ENCODE measurements at regions not wholly inside any gene's neighbourhood (a gene's known extent, or its start where the extent isn't known, plus 50 kb on each side); places are given as distances from the start of the nearest gene placed in this dataset.

DNA sequence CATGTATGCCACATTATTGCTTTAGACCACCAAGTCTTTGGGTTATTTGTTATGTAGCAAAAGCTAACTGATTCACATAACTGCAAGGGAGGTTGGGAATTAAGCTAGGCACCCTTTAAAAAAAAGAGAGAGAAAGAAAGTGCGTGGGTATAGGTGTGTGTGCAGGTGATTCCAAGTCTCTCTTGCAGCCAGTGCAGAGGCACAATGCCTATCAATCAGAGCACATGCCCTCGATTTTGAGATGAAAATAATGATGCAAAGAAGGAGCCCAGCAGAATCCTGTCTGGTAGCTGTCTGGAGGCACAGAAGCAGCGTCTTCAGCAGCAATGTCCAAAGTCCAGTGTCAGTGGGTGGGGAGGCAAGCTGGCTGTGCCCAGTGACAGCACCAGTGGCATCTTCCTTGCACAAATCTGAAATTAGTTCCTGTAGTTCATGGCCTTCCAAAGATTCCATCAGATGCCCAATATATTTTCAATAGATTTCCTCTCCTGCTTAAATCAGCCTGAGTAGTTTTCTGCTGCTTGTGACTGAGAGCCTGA is 62.4 kb upstream of the TBPL2 start:
- H3K4me3 ChIP-seq (ENCODE audit: insufficient read depth, low read depth, low read length) = no peak overlapping the region
- no peak overlapping the region for H3K18ac ChIP-seq (ENCODE audit: low read depth, low read length)
- H4K91ac ChIP-seq (ENCODE audit: insufficient read depth, low read depth, low read length) = no peak overlapping the region
- H2AK5ac ChIP-seq (ENCODE audit: low read depth, low read length) = no peak overlapping the region
- H2BK15ac ChIP-seq (ENCODE audit: low read depth, low read length) = no peak overlapping the region
- no TSS peak for BruUV-seq (replicated peaks)
- H3K27me3 ChIP-seq (ENCODE audit: control insufficient read depth, insufficient read depth, low read length) = peaks cover 9% of the 10 kb centered on the region
- dilution Hi-C loops (cut with HindIII; ENCODE audit: low sequenced_read_pairs, unreplicated experiment) = no loop called here
- ChIA-PET POLR2A (ENCODE audit: unreplicated experiment) (no interaction called here), CTCF (interaction anchor here (0.7 kb wide), 1 partner anchor 96 kb away, joined by 4 read pairs; no protein-coding TSS in a partner anchor)
- no peaks in the 10 kb centered on the region for H3K9me1 ChIP-seq (ENCODE audit: insufficient read depth, low read length)
- in situ Hi-C loops (cut with MboI; ENCODE audit: low sequenced_read_pairs) = no loop called here
- H3K79me1 ChIP-seq (ENCODE audit: low read depth in 1 of 2, low read length in 2 of 2) = no peaks in the 10 kb centered on the region
- 100% methylated on average over 1 of the region's 3 CpGs; no CpG with 5 or more reads in 1 of the 2 experiments for WGBS, 2 experiments (ENCODE audit: extremely low coverage in 2 of 2, insufficient read length in 1 of 2)
- H2BK120ac ChIP-seq (ENCODE audit: low read depth, low read length) = no peak overlapping the region
- H3K56ac ChIP-seq (ENCODE audit: extremely low read depth, insufficient read depth, low read length) = no peak overlapping the region
- H4K5ac ChIP-seq (ENCODE audit: low read depth, low read length) = no peak overlapping the region
- H2AFZ ChIP-seq (replicated peaks; ENCODE audit: low read length, poor library complexity) = no peak overlapping the region
- no peak overlapping the region for H2BK20ac ChIP-seq (ENCODE audit: low read depth, low read length)
- no peaks in the 10 kb centered on the region for H3K36me3 ChIP-seq (ENCODE audit: control insufficient read depth, insufficient read depth, low read length)
- intact Hi-C loops (cut with micrococcal nuclease) = no loop called here
- no peak overlapping the region for H2AK9ac ChIP-seq (replicated peaks; ENCODE audit: low read depth, low read length, poor library complexity)
- TF ChIP-seq ELK1 (IDR thresholded peaks at IDR 0.05; ENCODE audit: borderline replicate concordance, low read depth, low read length) = no peak
- TF ChIP-seq RFX5 (IDR thresholded peaks at IDR 0.05; ENCODE audit: low read depth, low read length) = no peak
- TF ChIP-seq MXI1 (IDR thresholded peaks at IDR 0.05; ENCODE audit: borderline replicate concordance, low read depth, low read length) = no peak
- TF ChIP-seq RCOR1 (IDR thresholded peaks at IDR 0.05; ENCODE audit: insufficient replicate concordance, low read length) = no peak
- no peak for TF ChIP-seq CTCF (conservative IDR thresholded peaks at IDR 0.05; ENCODE audit: low read depth, low read length)
- no peak for TF ChIP-seq SMC3 (IDR thresholded peaks at IDR 0.05; ENCODE audit: low read depth, low read length)
- no peak for TF ChIP-seq MAFK (IDR thresholded peaks at IDR 0.05; ENCODE audit: low read depth, low read length)
- TF ChIP-seq BHLHE40 (IDR thresholded peaks at IDR 0.05; ENCODE audit: low read depth, low read length) = no peak
- TF ChIP-seq RAD21 (IDR thresholded peaks at IDR 0.05; ENCODE audit: low read length) = no peak
- TF ChIP-seq CEBPB (IDR thresholded peaks at IDR 0.05; ENCODE audit: low read depth, low read length) = no peak
- no peak for TF ChIP-seq NFE2L2 (IDR thresholded peaks at IDR 0.05; ENCODE audit: low read depth, low read length)
- no peak for TF ChIP-seq MAZ (IDR thresholded peaks at IDR 0.05; ENCODE audit: borderline replicate concordance, low read depth, low read length)
- TF ChIP-seq FOS (IDR thresholded peaks at IDR 0.05; ENCODE audit: low read depth, low read length) = no peak
- no peak for TF ChIP-seq USF2 (IDR thresholded peaks at IDR 0.05; ENCODE audit: low read depth, low read length)
- no peak for TF ChIP-seq CHD1 (IDR thresholded peaks at IDR 0.05; ENCODE audit: low read depth, low read length)
- TF ChIP-seq POLR2A (IDR thresholded peaks at IDR 0.05; ENCODE audit: low read depth, low read length) = no peak
- no peak overlapping the region for H4K8ac ChIP-seq (ENCODE audit: low read depth in 2 of 2, low read length in 2 of 2)
- H3K23ac ChIP-seq (ENCODE audit: low read depth, low read length) = no peak overlapping the region
- H3K4me2 ChIP-seq (ENCODE audit: low read depth, low read length) = no peak overlapping the region
- no peaks in the 10 kb centered on the region for H4K20me1 ChIP-seq (ENCODE audit: insufficient read depth, low read length)
- no peaks in the 10 kb centered on the region for H3K9me3 ChIP-seq (ENCODE audit: control insufficient read depth, insufficient read depth, low read length)
- H3K14ac ChIP-seq (replicated peaks; ENCODE audit: low read depth, low read length) = no peak overlapping the region
- H3K4ac ChIP-seq (ENCODE audit: low read depth, low read length) = no peak overlapping the region
- H3K9ac ChIP-seq (ENCODE audit: low read depth, low read length) = no peak overlapping the region
- no peaks in the 10 kb centered on the region for H3K4me1 ChIP-seq (ENCODE audit: control insufficient read depth, insufficient read depth, low read length)
- H3K27ac ChIP-seq (ENCODE audit: insufficient read depth, low read length) = no peak overlapping the region
- no peak for DNase-seq
- ATAC-seq (ENCODE audit: low read depth) = no peak
- no peak overlapping the region for H2BK5ac ChIP-seq (ENCODE audit: low read depth, low read length, poor library complexity, severe bottlenecking)
